HepG2 (cell line): ENCODE measurements at regions not wholly inside any gene's neighbourhood (a gene's known extent, or its start where the extent isn't known, plus 50 kb on each side); places are given as distances from the start of the nearest gene placed in this dataset.

Source experiments
- ATF1 ChIP-seq: IDR thresholded peaks from 2 replicates; pipeline ENCODE4 v1.6.1; 2016; ENCODE audit warnings: mild to moderate bottlenecking, control low read depth
- GFI1 ChIP-seq: sonication (generic); formaldehyde crosslinking; IDR thresholded peaks from 2 replicates; pipeline ENCODE4 v1.5.0; 2020; ENCODE audit warnings: missing genetic modification reagents, mild to moderate bottlenecking, borderline replicate concordance
- HMG20A ChIP-seq: IDR thresholded peaks from 2 replicates; pipeline ENCODE4 v1.6.1; 2016; ENCODE audit warnings: borderline replicate concordance
- NCOA1 ChIP-seq: sonication (generic); formaldehyde crosslinking; IDR thresholded peaks from 2 replicates; pipeline ENCODE4 v1.9.0; 2021; ENCODE audit warnings: missing genetic modification reagents
- NFE2L2 ChIP-seq: fragments of 150-350 bp; IDR thresholded peaks from 2 replicates; pipeline ENCODE4 v1.6.1; 2014; ENCODE audit warnings: low read length
- PBX3 ChIP-seq: sonication (generic); formaldehyde crosslinking; IDR thresholded peaks from 2 replicates; pipeline ENCODE4 v1.8.1; 2023; ENCODE audit warnings: missing genetic modification reagents, inconsistent platforms, borderline replicate concordance
- PHF8 ChIP-seq: sonication (generic); formaldehyde crosslinking; IDR thresholded peaks from 2 replicates; pipeline ENCODE4 v1.5.0; 2020; ENCODE audit warnings: missing genetic modification reagents
- RFXAP ChIP-seq: sonication (generic); formaldehyde crosslinking; IDR thresholded peaks from 2 replicates; pipeline ENCODE4 v1.4.0; 2020; ENCODE audit warnings: missing genetic modification reagents, borderline replicate concordance
- SIN3B ChIP-seq: fragments of 150-350 bp; IDR thresholded peaks from 2 replicates; pipeline ENCODE4 v1.6.1; 2014; ENCODE audit warnings: low read length
- SRSF1 ChIP-seq: fragments of 200-400 bp; formaldehyde crosslinking; optimal IDR thresholded peaks from 2 replicates; pipeline ENCODE3; 2017; ENCODE audit warnings: mild to moderate bottlenecking, low read depth, low read length, moderate library complexity
- STAG1 ChIP-seq: sonication (generic); formaldehyde crosslinking; IDR thresholded peaks from 2 replicates; pipeline ENCODE4 v1.4.0; 2020; ENCODE audit warnings: missing genetic modification reagents
- SUZ12 ChIP-seq: fragments of 150-350 bp; IDR thresholded peaks from 2 replicates; pipeline ENCODE4 v1.6.1; 2014; ENCODE audit warnings: low read depth, low read length
- ZNF407 ChIP-seq: sonication (generic); formaldehyde crosslinking; IDR thresholded peaks from one replicate; pipeline ENCODE4 v1.5.1; 2020; ENCODE audit warnings: mild to moderate bottlenecking, missing genetic modification reagents; ENCODE audit errors: not compliant biosample characterization
- ZNF550 ChIP-seq: sonication (generic); formaldehyde crosslinking; IDR thresholded peaks from 2 replicates; pipeline ENCODE4 v1.4.0; 2020; ENCODE audit warnings: mild to moderate bottlenecking, missing genetic modification reagents, borderline replicate concordance
- ZNF558 ChIP-seq: sonication (generic); formaldehyde crosslinking; IDR thresholded peaks from 2 replicates; pipeline ENCODE4 v1.9.0; 2022; ENCODE audit warnings: mild to moderate bottlenecking, missing genetic modification reagents, borderline replicate concordance
- ZNF576 ChIP-seq: sonication (generic); formaldehyde crosslinking; IDR thresholded peaks from 2 replicates; pipeline ENCODE4 v1.4.0; 2020; ENCODE audit warnings: mild to moderate bottlenecking, missing genetic modification reagents
- ZNF703 ChIP-seq: sonication (generic); formaldehyde crosslinking; IDR thresholded peaks from 2 replicates; pipeline ENCODE4 v1.5.1; 2020; ENCODE audit warnings: missing genetic modification reagents, mild to moderate bottlenecking, moderate library complexity, borderline replicate concordance
- ZNF746 ChIP-seq: sonication (generic); formaldehyde crosslinking; IDR thresholded peaks from 2 replicates; pipeline ENCODE4 v1.8.0; 2022; ENCODE audit warnings: mild to moderate bottlenecking, missing genetic modification reagents
- TF ChIP-seq, protein P1 (sequence below): sonication (generic); formaldehyde crosslinking; IDR thresholded peaks from 2 replicates; pipeline ENCODE4 v1.4.0; 2020; ENCODE audit warnings: missing genetic modification reagents

GRCh38 chr6:3905945-3906845 lies 57.0 kb downstream of the FAM50B start (continued):
- TF ChIP-seq PBX3, result no peak
- TF ChIP-seq NCOA1 (CRISPR knock-in tag), result no peak
- peak; percentile 69; the same call in 1 of the 2 replicates for TF ChIP-seq ZNF558 (CRISPR knock-in tag)
- TF ChIP-seq RFXAP, result peak; percentile 73; the same call in 1 of the 2 replicates
- no peak for TF ChIP-seq ZNF550 (CRISPR knock-in tag)
- TF ChIP-seq ATF1, result no peak
- TF ChIP-seq ZNF746 (CRISPR knock-in tag), result peak; percentile 89
- no peak for TF ChIP-seq ZNF407 (CRISPR knock-in tag)
- TF ChIP-seq, protein P1, sequence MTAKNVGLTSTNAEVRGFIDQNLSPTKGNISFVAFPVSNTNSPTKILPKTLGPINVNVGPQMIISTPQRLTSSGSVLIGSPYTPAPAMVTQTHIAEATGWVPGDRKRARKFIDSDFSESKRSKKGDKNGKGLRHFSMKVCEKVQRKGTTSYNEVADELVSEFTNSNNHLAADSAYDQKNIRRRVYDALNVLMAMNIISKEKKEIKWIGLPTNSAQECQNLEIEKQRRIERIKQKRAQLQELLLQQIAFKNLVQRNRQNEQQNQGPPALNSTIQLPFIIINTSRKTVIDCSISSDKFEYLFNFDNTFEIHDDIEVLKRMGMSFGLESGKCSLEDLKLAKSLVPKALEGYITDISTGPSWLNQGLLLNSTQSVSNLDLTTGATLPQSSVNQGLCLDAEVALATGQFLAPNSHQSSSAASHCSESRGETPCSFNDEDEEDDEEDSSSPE (CRISPR knock-in tag), result peak; percentile 88
- TF ChIP-seq ZNF576, result no peak
- no peak for TF ChIP-seq SUZ12
- peak; percentile 91 for TF ChIP-seq HMG20A (CRISPR knock-in tag)
- peak; percentile 70 for TF ChIP-seq GFI1
- TF ChIP-seq STAG1 (CRISPR knock-in tag), result peak; percentile 36; the same call in 1 of the 2 replicates
- no peak for TF ChIP-seq NFE2L2
- TF ChIP-seq SRSF1, result no peak
- TF ChIP-seq PHF8 (CRISPR knock-in tag), result peak; percentile 38; the same call in 1 of the 2 replicates
- no peak; the same call in 1 of the 2 replicates for TF ChIP-seq ZNF703 (CRISPR knock-in tag)
- TF ChIP-seq SIN3B, result no peak
